Type B pancreatic cell (in vitro differentiated cells): ENCODE measurements at regions not wholly inside any gene's neighbourhood (a gene's known extent, or its start where the extent isn't known, plus 50 kb on each side); places are given as distances from the start of the nearest gene placed in this dataset.
"Not testable (repeated sequence)": the region's sequence is repeated elsewhere in the genome, so short reads cannot be mapped to it uniquely, and the experiment has no call there.

ENCODE experiments used
- DNase-seq: peaks from one replicate; pipeline ENCODE4 v3.0.0; 2021; ENCODE audit warnings: mixed read lengths; ENCODE audit not compliant: unreplicated experiment; ENCODE audit errors: extremely low spot score
- H3K27ac Mint-ChIP-seq: 2 replicates; pipeline ENCODE4 v1.8.0; 2021; ENCODE audit warnings: mild to moderate bottlenecking, mixed read lengths
- H3K27me3 Mint-ChIP-seq: 2 replicates; pipeline ENCODE4 v1.8.0; 2021; ENCODE audit warnings: mixed read lengths
- H3K36me3 Mint-ChIP-seq: 2 replicates; pipeline ENCODE4 v1.8.0; 2021; ENCODE audit warnings: mixed read lengths
- H3K4me1 Mint-ChIP-seq: one replicate; pipeline ENCODE4 v1.8.0; 2021; ENCODE audit warnings: mixed read lengths; ENCODE audit not compliant: unreplicated experiment
- H3K4me3 Mint-ChIP-seq: 2 replicates; pipeline ENCODE4 v1.8.0; 2021; ENCODE audit warnings: mild to moderate bottlenecking, mixed read lengths
- H3K9me3 Mint-ChIP-seq: 2 replicates; pipeline ENCODE4 v1.8.0; 2021; ENCODE audit warnings: mixed read lengths
- CTCF ChIP-seq: fragments of 200-600 bp; sonication (generic); conservative IDR thresholded peaks from 2 replicates; pipeline ENCODE4 v1.5.0; 2021; ENCODE audit warnings: antibody characterized with exemption, mild to moderate bottlenecking

DNA sequence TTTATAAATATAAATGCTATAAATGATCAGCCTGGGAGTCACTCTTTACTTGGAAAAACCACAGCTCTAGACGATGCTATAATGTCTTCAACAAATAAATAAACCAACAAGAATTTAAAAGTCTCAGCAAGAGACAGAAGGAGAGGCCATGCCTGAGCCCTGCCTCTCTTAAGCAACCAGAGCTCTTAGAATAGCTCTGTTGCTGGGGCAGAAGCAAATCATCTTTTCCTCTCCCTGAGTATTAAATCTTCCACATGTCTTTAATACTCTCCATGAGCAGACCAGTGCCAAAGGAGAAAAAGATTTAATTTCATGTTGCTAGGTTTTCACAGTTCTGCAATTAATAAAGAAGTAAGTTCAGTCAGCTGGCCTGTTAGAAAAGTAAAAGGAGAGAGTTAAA lies 408.0 kb upstream of the SLC30A5 start:
- Mint-ChIP-seq H3K36me3 (no peaks in the 10 kb centered on the region), H3K27me3 (peaks cover 3% of the 10 kb centered on the region)

GRCh38 chr5:68688547-68688946 lies 405.3 kb upstream of the SLC30A5 start:
- H3K4me1 Mint-ChIP-seq: peaks cover 16% of the 10 kb centered on the region
- DNase-seq: no peak
- H3K27ac Mint-ChIP-seq: no peak overlapping the region
- H3K4me3 Mint-ChIP-seq: no peak overlapping the region
- TF ChIP-seq CTCF: no peak
- peaks cover 8% of the 10 kb centered on the region for H3K9me3 Mint-ChIP-seq
- H3K27me3 Mint-ChIP-seq: peaks cover 3% of the 10 kb centered on the region
- no peaks in the 10 kb centered on the region for H3K36me3 Mint-ChIP-seq

More for the DNA sequence above, 408.0 kb upstream of the SLC30A5 start:
- DNase-seq: no peak
- Mint-ChIP-seq H3K9me3 (peaks cover 8% of the 10 kb centered on the region), H3K27ac (no peak overlapping the region), H3K4me1 (peaks cover 30% of the 10 kb centered on the region), H3K4me3 (no peak overlapping the region)
- TF ChIP-seq CTCF: no peak

DNA sequence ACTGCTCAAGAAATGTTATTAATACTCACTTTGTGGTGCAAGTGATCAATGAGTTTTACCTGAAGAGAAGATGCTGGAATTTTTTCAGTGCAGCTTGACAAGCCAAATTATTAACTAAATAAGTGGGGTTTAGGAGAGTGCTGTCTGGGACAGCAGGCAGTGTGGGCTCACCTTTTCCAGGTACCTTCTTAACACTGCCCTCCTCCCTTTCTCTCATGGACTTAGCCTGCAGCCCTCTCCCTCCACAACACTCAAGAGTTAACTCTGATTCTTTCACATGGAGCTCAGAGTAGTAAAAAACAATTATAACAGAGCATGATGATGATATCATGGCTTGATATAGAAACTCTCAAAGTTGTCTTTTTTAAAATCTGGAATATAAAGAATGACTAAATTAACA lies 404.8 kb upstream of the SLC30A5 start:
- Mint-ChIP-seq H3K9me3 (peaks cover 5% of the 10 kb centered on the region), H3K27ac (no peak overlapping the region), H3K27me3 (no peaks in the 10 kb centered on the region), H3K4me3 (no peak overlapping the region), H3K36me3 (no peaks in the 10 kb centered on the region), H3K4me1 (peaks cover 13% of the 10 kb centered on the region)
- DNase-seq: no peak
- no peak for TF ChIP-seq CTCF

DNA sequence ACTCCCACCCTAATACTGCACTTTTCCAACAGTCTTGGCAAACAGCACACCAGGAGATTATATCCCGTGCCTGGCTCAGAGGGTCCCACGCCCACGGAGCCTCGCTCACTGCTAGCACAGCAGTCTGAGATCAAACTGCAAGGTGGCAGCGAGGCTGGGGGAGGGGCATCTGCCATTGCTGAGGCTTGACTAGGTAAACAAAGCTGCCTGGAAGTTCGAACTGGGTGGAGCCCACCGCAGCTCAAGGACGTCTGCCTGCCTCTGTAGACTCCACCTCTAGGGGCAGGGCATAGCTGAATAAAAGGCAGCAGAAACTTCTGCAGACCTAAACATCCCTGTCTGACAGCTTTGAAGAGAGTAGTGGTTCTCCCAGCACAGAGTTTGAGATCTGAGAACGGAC lies 401.9 kb upstream of the SLC30A5 start:
- H3K27me3 Mint-ChIP-seq, H3K27ac Mint-ChIP-seq, H3K4me3 Mint-ChIP-seq, DNase-seq, H3K4me1 Mint-ChIP-seq, H3K36me3 Mint-ChIP-seq: not testable (repeated sequence)
- H3K9me3 Mint-ChIP-seq: peaks cover 11% of the 10 kb centered on the region

DNA sequence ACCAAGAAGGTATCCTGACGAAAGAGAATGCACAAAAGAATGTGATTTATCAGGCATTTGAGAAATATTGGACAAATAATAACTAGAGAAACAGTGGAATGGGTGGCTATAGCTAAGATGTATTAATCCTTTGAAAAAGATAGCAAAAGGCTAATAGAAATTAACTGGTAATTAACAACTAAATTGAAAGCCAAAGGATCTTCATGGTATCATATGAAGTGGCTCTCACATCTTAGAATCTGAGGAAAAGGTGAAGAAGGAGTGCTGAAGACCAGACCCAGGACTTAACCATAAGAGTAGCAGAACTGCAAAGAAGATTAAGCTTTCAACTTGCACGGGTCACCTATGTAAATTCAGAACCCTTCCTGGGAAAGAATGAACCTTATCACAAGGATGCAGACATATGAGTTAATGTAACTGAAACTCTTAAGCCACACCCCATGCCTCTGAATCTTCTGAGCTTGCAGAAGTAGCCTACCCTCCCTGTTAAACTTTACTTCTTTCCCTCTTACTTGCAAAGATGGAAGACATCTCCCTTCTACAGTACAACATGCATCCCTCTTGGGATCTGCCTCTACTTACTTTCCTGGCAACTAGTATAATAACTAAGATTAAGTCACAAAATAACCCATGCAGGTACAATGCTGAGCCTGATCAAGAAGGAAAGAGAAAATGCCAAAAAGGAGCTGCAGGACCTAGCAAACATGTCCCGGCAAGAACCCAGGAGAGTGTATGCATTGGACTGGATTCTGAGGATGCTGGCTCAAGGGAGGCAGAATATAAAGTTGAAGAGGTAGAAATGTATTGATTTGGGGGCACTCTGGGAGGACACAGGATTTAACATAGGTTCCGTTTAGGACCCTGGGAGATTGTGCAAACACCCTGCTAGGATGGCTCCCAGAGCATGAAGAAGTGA lies 395.5 kb upstream of the SLC30A5 start:
- no peak for TF ChIP-seq CTCF
- no peaks in the 10 kb centered on the region for H3K4me1 Mint-ChIP-seq
- H3K4me3 Mint-ChIP-seq: no peak overlapping the region
- H3K36me3 Mint-ChIP-seq: no peaks in the 10 kb centered on the region
- H3K27me3 Mint-ChIP-seq: no peaks in the 10 kb centered on the region
- no peak overlapping the region for H3K27ac Mint-ChIP-seq
- H3K9me3 Mint-ChIP-seq: peaks cover 8% of the 10 kb centered on the region
- DNase-seq: no peak

GRCh38 chr5:68699966-68700365 lies 393.8 kb upstream of the SLC30A5 start:
- Mint-ChIP-seq H3K9me3 (peaks cover 4% of the 10 kb centered on the region), H3K4me3 (no peak overlapping the region), H3K36me3 (no peaks in the 10 kb centered on the region), H3K27me3 (no peaks in the 10 kb centered on the region), H3K27ac (no peak overlapping the region), H3K4me1 (no peaks in the 10 kb centered on the region)
- no peak for DNase-seq
- no peak for TF ChIP-seq CTCF
